ENCODE measurements at regions not wholly inside any gene's neighbourhood (a gene's known extent, or its start where the extent isn't known, plus 50 kb on each side); places are given as distances from the start of the nearest gene placed in this dataset.

DNA sequence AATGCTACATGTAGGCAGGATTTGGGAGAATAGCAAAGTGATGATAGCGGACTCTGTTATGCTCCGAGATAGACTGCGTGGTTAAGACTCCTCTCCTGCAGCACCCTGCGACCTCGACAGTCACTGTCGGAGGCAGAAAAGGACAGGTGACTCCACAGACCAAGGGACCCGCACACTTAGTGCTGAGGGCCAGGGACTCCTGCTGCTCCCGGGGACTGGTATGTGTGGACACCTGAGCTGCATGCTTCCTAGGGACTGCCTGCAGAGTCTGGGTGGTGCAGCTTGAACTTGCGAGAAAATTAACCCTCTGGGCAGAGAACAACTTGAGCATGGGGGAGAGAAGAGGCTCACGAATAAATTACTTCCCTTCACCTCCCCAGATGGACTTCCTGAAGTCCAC, 407.1 kb upstream of the PFKP start:
- peaks cover 0 to under 1% (median 0%) of the 10 kb centered on the region in 4 donors for H3K9me3 ChIP-seq
- DNase-seq, result no peak
- 67 to 73% methylated on average over 10 of the region's 10 CpGs for WGBS, 2 donors

GRCh38 chr10:2659660-2660209, 407.6 kb upstream of the PFKP start:
- DNase-seq, result no peak
- WGBS, 2 donors, result 78 to 82% methylated on average over 8 of the region's 8 CpGs
- no peaks in the 10 kb centered on the region for H3K36me3 ChIP-seq
- no peak overlapping the region for H3K27ac ChIP-seq
- H3K4me1 ChIP-seq, result no peaks in the 10 kb centered on the region
- intact Hi-C loops (cut with DNase I), result no loop called here
- H3K4me3 ChIP-seq, result no peak overlapping the region
- H3K9me3 ChIP-seq, result no peaks in the 10 kb centered on the region
- TF ChIP-seq EP300 (IDR thresholded peaks at IDR 0.05) (no peak), POLR2AphosphoS5 (IDR thresholded peaks at IDR 0.05) (no peak), CTCF (IDR thresholded peaks at IDR 0.05) (no peak), POLR2A (IDR thresholded peaks at IDR 0.05) (no peak)
- H3K27me3 ChIP-seq, result no peaks in the 10 kb centered on the region

More for the DNA sequence above, 407.1 kb upstream of the PFKP start:
- intact Hi-C loops (cut with DNase I), result no loop called here
- H3K27ac ChIP-seq, result no peak overlapping the region
- TF ChIP-seq POLR2A (IDR thresholded peaks at IDR 0.05), result no peak
- TF ChIP-seq POLR2AphosphoS5 (IDR thresholded peaks at IDR 0.05), result no peak
- TF ChIP-seq EP300 (IDR thresholded peaks at IDR 0.05), result no peak
- TF ChIP-seq CTCF (IDR thresholded peaks at IDR 0.05), result no peak
- no peaks in the 10 kb centered on the region for H3K27me3 ChIP-seq
- no peak overlapping the region for H3K4me3 ChIP-seq
- no peaks in the 10 kb centered on the region for H3K4me1 ChIP-seq
- H3K36me3 ChIP-seq, result no peaks in the 10 kb centered on the region

- Histone ChIP-seq H3K36me3 (no peaks in the 10 kb centered on the region), H3K4me3 (no peak overlapping the region), H3K4me1 (no peaks in the 10 kb centered on the region), H3K9me3 (no peaks in the 10 kb centered on the region), H3K27ac (no peak overlapping the region), H3K27me3 (no peaks in the 10 kb centered on the region)
- no peak for DNase-seq
- intact Hi-C loops (cut with DNase I), result no loop called here
- WGBS, 2 donors, result 83 to 87% methylated on average over 4 of the region's 4 CpGs
- TF ChIP-seq POLR2A (IDR thresholded peaks at IDR 0.05), result no peak
- TF ChIP-seq CTCF (IDR thresholded peaks at IDR 0.05), result no peak
- TF ChIP-seq POLR2AphosphoS5 (IDR thresholded peaks at IDR 0.05), result no peak
- TF ChIP-seq EP300 (IDR thresholded peaks at IDR 0.05), result no peak
Observed at GRCh38 chr10:2658780-2659179, 408.6 kb upstream of the PFKP start.

GRCh38 chr10:2650328-2650727, 417.0 kb upstream of the PFKP start:
- no peak for DNase-seq
- H3K9me3 ChIP-seq, result no peaks in the 10 kb centered on the region
- no peak overlapping the region for H3K4me3 ChIP-seq
- H3K4me1 ChIP-seq, result no peaks in the 10 kb centered on the region
- intact Hi-C loops (cut with DNase I), result no loop called here
- WGBS, 2 donors, result 73 to 78% methylated on average over 4 of the region's 4 CpGs
- no peaks in the 10 kb centered on the region for H3K36me3 ChIP-seq
- TF ChIP-seq POLR2A (IDR thresholded peaks at IDR 0.05) (no peak), CTCF (IDR thresholded peaks at IDR 0.05) (no peak), EP300 (IDR thresholded peaks at IDR 0.05) (no peak), POLR2AphosphoS5 (IDR thresholded peaks at IDR 0.05) (no peak)
- H3K27ac ChIP-seq, result no peak overlapping the region
- H3K27me3 ChIP-seq, result no peaks in the 10 kb centered on the region

GRCh38 chr10:2641028-2641427, 426.3 kb upstream of the PFKP start:
- whole genome bisulfite sequencing, 2 donors, result 91% methylated on average over 4 of the region's 4 CpGs
- intact Hi-C loops (cut with DNase I), result no loop called here
- TF ChIP-seq EP300 (IDR thresholded peaks at IDR 0.05) (no peak), CTCF (IDR thresholded peaks at IDR 0.05) (no peak), POLR2A (IDR thresholded peaks at IDR 0.05) (no peak), POLR2AphosphoS5 (IDR thresholded peaks at IDR 0.05) (no peak)

More at GRCh38 chr10:2641028-2641427, 426.3 kb upstream of the PFKP start:
- Histone ChIP-seq H3K4me1 (no peaks in the 10 kb centered on the region), H3K4me3 (no peak overlapping the region), H3K27me3 (no peaks in the 10 kb centered on the region), H3K27ac (no peak overlapping the region), H3K9me3 (no peaks in the 10 kb centered on the region), H3K36me3 (no peaks in the 10 kb centered on the region)
- no peak for DNase-seq

Measured in sigmoid colon (tissue), 6 donors.